Prostate gland (tissue), 2 donors: ENCODE measurements at regions not wholly inside any gene's neighbourhood (a gene's known extent, or its start where the extent isn't known, plus 50 kb on each side); places are given as distances from the start of the nearest gene placed in this dataset.

Source experiments
- CTCF ChIP-seq, 4 experiments: fragments of 200-600 bp in 2 of 4; fragments of 450-650 bp in 2 of 4; sonication (generic) in 2 of 4; IDR thresholded peaks; 1 replicate in 3 of 4; 2 replicates in 1 of 4; pipeline ENCODE4 v1.5.1; 2016 to 2019; ENCODE audit warnings: antibody characterized with exemption in 4 of 4, mild to moderate bottlenecking in 2 of 4, moderate library complexity in 2 of 4
- POLR2A ChIP-seq: fragments of 450-650 bp; IDR thresholded peaks from one replicate; pipeline ENCODE4 v1.6.1; 2016; ENCODE audit warnings: antibody characterized with exemption, mild to moderate bottlenecking
- POLR2AphosphoS5 ChIP-seq: sonication (generic); formaldehyde crosslinking; IDR thresholded peaks from one replicate; pipeline ENCODE4 v1.6.1; 2017; ENCODE audit warnings: antibody characterized with exemption

- TF ChIP-seq CTCF (IDR thresholded peaks at IDR 0.05) (no peak), POLR2A (no peak), POLR2AphosphoS5 (no peak)
These were observed 517.7 kb upstream of the TBL1XR1 start for GRCh38 chr3:177714945-177715344.
